ENCODE measurements at regions not wholly inside any gene's neighbourhood (a gene's known extent, or its start where the extent isn't known, plus 50 kb on each side); places are given as distances from the start of the nearest gene placed in this dataset.
"Not testable (repeated sequence)": the region's sequence is repeated elsewhere in the genome, so short reads cannot be mapped to it uniquely, and the experiment has no call there.

- no peak for DNase-seq
These were observed 615.2 kb downstream of the TRIML1 start for GRCh38 chr4:188754372-188755002.

- no peak for DNase-seq
These were observed 628.3 kb downstream of the TRIML1 start for GRCh38 chr4:188767496-188767895.

GRCh38 chr4:188778905-188779304 lies 639.7 kb downstream of the TRIML1 start:
- no peak for DNase-seq

- no peak for DNase-seq
These were observed 640.3 kb downstream of the TRIML1 start for GRCh38 chr4:188779581-188779980.

GRCh38 chr4:188780028-188780427 lies 640.8 kb downstream of the TRIML1 start:
- no peak for DNase-seq

GRCh38 chr4:188780686-188781085 lies 641.4 kb downstream of the TRIML1 start:
- DNase-seq: no peak

- no peak for DNase-seq
These were observed 642.4 kb downstream of the TRIML1 start for GRCh38 chr4:188781655-188782054.

- no peak for DNase-seq
These were observed 643.9 kb downstream of the TRIML1 start for GRCh38 chr4:188783175-188783574.

- no peak for DNase-seq
These were observed 644.4 kb downstream of the TRIML1 start for GRCh38 chr4:188783606-188784160.

GRCh38 chr4:188796600-188796999 lies 657.4 kb downstream of the TRIML1 start:
- DNase-seq: not testable (repeated sequence)

- DNase-seq: not testable (repeated sequence)
These were observed 657.8 kb downstream of the TRIML1 start for GRCh38 chr4:188797011-188797410.

GRCh38 chr4:188804861-188805260 lies 665.6 kb downstream of the TRIML1 start:
- no peak for DNase-seq

GRCh38 chr4:188811121-188811520 lies 671.9 kb downstream of the TRIML1 start:
- no peak for DNase-seq

- no peak for DNase-seq
These were observed 673.4 kb downstream of the TRIML1 start for GRCh38 chr4:188812644-188813043.

GRCh38 chr4:188818300-188818699 lies 679.1 kb downstream of the TRIML1 start:
- no peak for DNase-seq

GRCh38 chr4:188819233-188819632 lies 680.0 kb downstream of the TRIML1 start:
- DNase-seq: no peak

GRCh38 chr4:188821500-188821899 lies 682.3 kb downstream of the TRIML1 start:
- DNase-seq: no peak

GRCh38 chr4:188822698-188823097 lies 683.5 kb downstream of the TRIML1 start:
- no peak for DNase-seq

- DNase-seq: no peak
These were observed 685.3 kb downstream of the TRIML1 start for GRCh38 chr4:188824553-188824952.

GRCh38 chr4:188826393-188826792 lies 687.2 kb downstream of the TRIML1 start:
- no peak for DNase-seq

GRCh38 chr4:188839704-188840103 lies 700.5 kb downstream of the TRIML1 start:
- no peak for DNase-seq

- DNase-seq: no peak
These were observed 702.3 kb downstream of the TRIML1 start for GRCh38 chr4:188841523-188841922.

GRCh38 chr4:188854436-188854835 lies 715.2 kb downstream of the TRIML1 start:
- DNase-seq: no peak

GRCh38 chr4:188858696-188859095 lies 719.5 kb downstream of the TRIML1 start:
- DNase-seq: no peak

GRCh38 chr4:188864741-188865140 lies 725.5 kb downstream of the TRIML1 start:
- no peak for DNase-seq
